GM12864 (cell line): ENCODE measurements at regions not wholly inside any gene's neighbourhood (a gene's known extent, or its start where the extent isn't known, plus 50 kb on each side); places are given as distances from the start of the nearest gene placed in this dataset.
A peak's percentile ranks its signal among the peaks of the same experiment; 100 is the strongest.

Source experiments
- DNase-seq: peaks from one replicate; pipeline ENCODE4 v3.0.0-alpha.2; 2011; ENCODE audit warnings: low read depth
- H3K4me3 ChIP-seq: 2 replicates; pipeline ENCODE4 v1.5.1; 2011; ENCODE audit warnings: mild to moderate bottlenecking, low read depth, low read length, control low read depth
- TF ChIP-seq, protein P1 (sequence below): IDR thresholded peaks from 2 replicates; pipeline ENCODE4 v1.5.1; 2011; ENCODE audit warnings: low read depth, mild to moderate bottlenecking, moderate library complexity, low read length, control low read depth, inconsistent platforms; ENCODE audit errors: missing control alignments

- TF ChIP-seq, protein P1, sequence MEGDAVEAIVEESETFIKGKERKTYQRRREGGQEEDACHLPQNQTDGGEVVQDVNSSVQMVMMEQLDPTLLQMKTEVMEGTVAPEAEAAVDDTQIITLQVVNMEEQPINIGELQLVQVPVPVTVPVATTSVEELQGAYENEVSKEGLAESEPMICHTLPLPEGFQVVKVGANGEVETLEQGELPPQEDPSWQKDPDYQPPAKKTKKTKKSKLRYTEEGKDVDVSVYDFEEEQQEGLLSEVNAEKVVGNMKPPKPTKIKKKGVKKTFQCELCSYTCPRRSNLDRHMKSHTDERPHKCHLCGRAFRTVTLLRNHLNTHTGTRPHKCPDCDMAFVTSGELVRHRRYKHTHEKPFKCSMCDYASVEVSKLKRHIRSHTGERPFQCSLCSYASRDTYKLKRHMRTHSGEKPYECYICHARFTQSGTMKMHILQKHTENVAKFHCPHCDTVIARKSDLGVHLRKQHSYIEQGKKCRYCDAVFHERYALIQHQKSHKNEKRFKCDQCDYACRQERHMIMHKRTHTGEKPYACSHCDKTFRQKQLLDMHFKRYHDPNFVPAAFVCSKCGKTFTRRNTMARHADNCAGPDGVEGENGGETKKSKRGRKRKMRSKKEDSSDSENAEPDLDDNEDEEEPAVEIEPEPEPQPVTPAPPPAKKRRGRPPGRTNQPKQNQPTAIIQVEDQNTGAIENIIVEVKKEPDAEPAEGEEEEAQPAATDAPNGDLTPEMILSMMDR: no peak
- DNase-seq: no peak
- H3K4me3 ChIP-seq: no peak overlapping the region
These were observed 303.2 kb upstream of the MC4R start for GRCh38 chr18:60675801-60676200.

DNA sequence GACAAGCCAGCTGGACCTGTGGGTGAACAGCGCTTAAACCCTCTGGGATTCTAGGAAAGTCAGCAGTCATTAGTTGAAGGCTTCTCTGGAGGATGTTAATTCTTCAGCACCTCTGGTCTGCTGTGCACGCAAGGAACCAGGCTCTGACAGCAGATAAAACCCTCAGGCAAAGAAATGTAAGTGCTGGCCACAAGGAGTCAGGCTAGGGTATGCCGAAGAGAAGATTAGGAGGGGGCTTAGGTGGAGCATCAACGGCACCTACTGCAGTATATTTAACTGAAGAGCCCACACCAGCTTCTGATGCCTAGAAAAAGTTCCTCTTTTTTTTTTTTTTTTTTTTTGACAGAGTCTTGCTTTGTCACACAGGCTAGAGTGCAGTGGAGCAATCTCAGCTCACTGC is 304.2 kb upstream of the MC4R start:
- TF ChIP-seq, protein P1: no peak
- DNase-seq: no peak
- no peak overlapping the region for H3K4me3 ChIP-seq

DNA sequence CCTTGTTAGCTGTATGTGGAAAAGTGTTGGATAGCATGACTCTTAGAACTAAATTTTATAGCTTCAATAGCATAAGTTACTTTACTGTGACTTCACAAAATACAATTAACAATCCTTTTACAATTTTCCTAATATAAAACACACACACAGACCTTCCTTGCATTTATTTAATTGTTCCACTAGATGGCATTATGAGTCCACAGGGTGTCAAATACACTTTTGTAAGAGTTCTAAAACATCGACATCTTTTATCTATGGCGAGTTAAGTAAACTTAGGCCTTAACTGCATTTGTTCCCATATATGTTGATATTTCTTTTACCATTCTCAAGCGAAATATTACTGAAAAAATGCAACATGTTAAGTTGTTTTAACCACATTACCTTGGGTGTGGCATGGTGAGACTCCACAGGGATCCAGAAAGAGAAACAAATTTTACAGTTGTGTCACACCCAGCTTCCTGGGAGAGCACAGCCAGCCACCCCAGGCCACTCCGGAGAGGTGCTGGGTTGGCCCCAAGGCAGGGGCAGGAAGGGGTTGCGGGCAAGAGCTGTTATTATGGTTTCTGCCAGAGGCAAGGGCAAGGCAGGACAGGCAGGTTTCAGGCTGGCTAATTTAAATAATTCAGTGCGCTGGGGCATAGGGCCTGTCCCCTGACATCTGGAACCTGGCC is 312.4 kb upstream of the MC4R start:
- DNase-seq: no peak
- TF ChIP-seq, protein P1: peak; percentile 46
- no peak overlapping the region for H3K4me3 ChIP-seq

DNA sequence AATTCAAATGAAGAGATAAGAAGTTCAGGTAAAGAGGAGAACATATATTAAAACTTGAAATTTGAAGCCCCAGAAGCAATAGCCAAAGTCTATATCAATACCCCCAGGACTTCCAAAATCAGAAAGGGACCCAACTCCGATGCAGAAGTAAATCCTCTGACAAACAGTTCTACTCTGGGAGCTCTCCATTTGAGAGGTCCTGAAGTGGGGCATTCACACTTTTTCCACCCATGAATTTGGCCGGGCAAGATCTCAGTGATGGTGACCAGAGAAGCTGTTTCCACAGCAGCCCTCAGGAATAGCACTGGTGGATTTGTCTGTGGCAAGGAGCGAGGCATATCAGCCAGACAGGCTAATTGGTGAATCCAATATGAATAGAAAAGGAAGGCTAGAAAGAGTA is 313.6 kb upstream of the MC4R start:
- DNase-seq: no peak
- no peak overlapping the region for H3K4me3 ChIP-seq
- TF ChIP-seq, protein P1: no peak

DNA sequence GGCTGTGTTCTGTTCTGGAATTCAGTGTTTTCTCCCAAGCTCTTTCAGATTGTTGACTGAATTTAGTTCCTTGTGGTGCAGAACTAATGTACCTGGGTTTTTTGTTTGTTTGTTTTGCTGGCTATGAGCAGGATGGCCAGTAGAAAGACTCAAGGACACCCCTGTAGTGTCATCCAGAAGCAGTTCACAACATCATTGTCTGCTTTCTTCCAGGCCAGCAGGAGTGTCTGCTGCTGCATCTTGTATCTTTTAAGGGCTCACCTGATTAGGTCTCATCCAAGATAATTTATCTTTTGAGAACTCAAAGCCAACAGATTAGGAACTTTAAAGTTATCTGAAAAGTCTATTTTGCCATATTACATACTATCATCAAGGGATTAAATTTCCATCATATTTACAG is 318.5 kb upstream of the MC4R start:
- DNase-seq: no peak
- TF ChIP-seq, protein P1: no peak
- H3K4me3 ChIP-seq: no peak overlapping the region

DNA sequence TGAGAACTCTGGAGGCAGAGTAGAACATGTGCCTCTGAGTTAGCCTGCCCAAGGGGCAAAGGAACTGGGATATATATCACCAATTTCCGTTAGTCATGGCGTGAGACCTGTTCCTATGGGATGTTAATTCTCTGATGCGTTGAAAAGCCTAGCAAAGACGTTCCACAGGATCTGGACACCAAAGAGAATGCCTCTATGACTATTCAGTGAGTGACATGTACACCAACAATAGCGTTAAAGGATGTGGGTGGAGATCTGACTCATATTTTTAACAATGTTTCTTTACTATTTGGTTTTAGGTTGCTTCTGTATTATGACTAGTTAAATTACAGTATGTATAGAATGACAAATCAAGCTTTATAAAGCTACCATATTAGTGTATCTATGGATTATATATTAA is 320.9 kb upstream of the MC4R start:
- TF ChIP-seq, protein P1: no peak
- H3K4me3 ChIP-seq: no peak overlapping the region
- no peak for DNase-seq

DNA sequence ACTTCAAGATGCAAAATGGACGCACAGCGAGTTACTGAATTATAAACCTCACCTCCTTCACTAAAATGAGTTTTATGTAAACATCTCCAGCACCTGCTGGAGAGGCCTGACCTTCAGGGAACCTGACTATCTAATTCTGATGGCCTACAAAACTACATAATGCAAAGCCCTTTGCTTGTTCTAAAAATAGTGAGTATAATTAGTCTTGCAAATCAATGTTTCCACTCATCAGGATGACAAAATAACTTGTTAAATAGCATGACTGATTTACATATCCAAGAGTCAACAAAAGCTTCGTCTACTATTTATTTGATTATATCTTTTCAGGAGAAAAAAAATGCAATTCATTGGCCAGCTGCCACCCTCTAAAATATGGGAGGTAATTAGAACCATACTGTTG is 326.3 kb upstream of the MC4R start:
- no peak overlapping the region for H3K4me3 ChIP-seq
- TF ChIP-seq, protein P1: no peak
- no peak for DNase-seq
